A673 (cell line): ENCODE measurements at regions not wholly inside any gene's neighbourhood (a gene's known extent, or its start where the extent isn't known, plus 50 kb on each side); places are given as distances from the start of the nearest gene placed in this dataset.
"Not testable (repeated sequence)": the region's sequence is repeated elsewhere in the genome, so short reads cannot be mapped to it uniquely, and the experiment has no call there.

ENCODE experiments used
- CTCF ChIP-seq: fragments of 300-800, 200-600 bp; sonication (generic); conservative IDR thresholded peaks from 2 replicates; pipeline ENCODE4 v1.5.1; 2017; ENCODE audit warnings: low read depth, mild to moderate bottlenecking, antibody characterized with exemption, low read length, moderate library complexity, mixed read lengths
- EZH2 ChIP-seq: fragments of 200-600 bp; sonication (generic); IDR thresholded peaks from 2 replicates; pipeline ENCODE4 v1.6.1; 2017; ENCODE audit warnings: borderline replicate concordance, low read depth, mild to moderate bottlenecking, mixed read lengths, antibody characterized with exemption, low read length; ENCODE audit not compliant: poor library complexity, severe bottlenecking

- not testable (repeated sequence) for TF ChIP-seq CTCF, EZH2
Measured at GRCh38 chr7:79625921-79626320, 172.5 kb upstream of the MAGI2 start.
